Stimulated activated CD8-positive, alpha-beta memory T cell treated with anti-CD3 and anti-CD28 coated beads, Interleukin-7, amount 100 ng/mL, for 4 hours (primary cell): ENCODE measurements at regions not wholly inside any gene's neighbourhood (a gene's known extent, or its start where the extent isn't known, plus 50 kb on each side); places are given as distances from the start of the nearest gene placed in this dataset.

ENCODE experiments used
- DNase-seq, 2 donors: peaks; one replicate each; pipeline ENCODE4 v3.0.0-alpha.2; 2020; ENCODE audit warnings: low read depth in 2 of 2

- no peak for DNase-seq
These were observed 67.9 kb upstream of the MACF1 start for GRCh38 chr1:39136638-39137037.

GRCh38 chr1:39139723-39140360, 64.7 kb upstream of the MACF1 start:
- no peak for DNase-seq

GRCh38 chr1:39141925-39142324, 62.6 kb upstream of the MACF1 start:
- DNase-seq = no peak

- DNase-seq = no peak
These were observed 62.0 kb upstream of the MACF1 start for GRCh38 chr1:39142401-39143060.

- DNase-seq = no peak
These were observed 59.6 kb upstream of the MACF1 start for GRCh38 chr1:39144924-39145323.

- DNase-seq = no peak
These were observed 59.0 kb upstream of the MACF1 start for GRCh38 chr1:39145331-39145965.

GRCh38 chr1:39146681-39147080, 57.8 kb upstream of the MACF1 start:
- DNase-seq = no peak

GRCh38 chr1:39147099-39148025, 57.1 kb upstream of the MACF1 start:
- DNase-seq = no peak

- no peak for DNase-seq
These were observed 55.6 kb upstream of the MACF1 start for GRCh38 chr1:39148942-39149341.

- no peak for DNase-seq
These were observed 55.0 kb upstream of the MACF1 start for GRCh38 chr1:39149509-39149908.

GRCh38 chr1:39150779-39151178, 53.7 kb upstream of the MACF1 start:
- no peak for DNase-seq

- no peak for DNase-seq
These were observed 53.2 kb upstream of the MACF1 start for GRCh38 chr1:39151267-39151666.

- DNase-seq = no peak
These were observed 51.6 kb upstream of the MACF1 start for GRCh38 chr1:39152923-39153322.

GRCh38 chr1:39153684-39154083, 50.8 kb upstream of the MACF1 start:
- DNase-seq = no peak

- no peak for DNase-seq
These were observed 49.7 kb upstream of the MACF1 start for GRCh38 chr1:39154553-39155421.
